ENCODE measurements at regions not wholly inside any gene's neighbourhood (a gene's known extent, or its start where the extent isn't known, plus 50 kb on each side); places are given as distances from the start of the nearest gene placed in this dataset.

DNA sequence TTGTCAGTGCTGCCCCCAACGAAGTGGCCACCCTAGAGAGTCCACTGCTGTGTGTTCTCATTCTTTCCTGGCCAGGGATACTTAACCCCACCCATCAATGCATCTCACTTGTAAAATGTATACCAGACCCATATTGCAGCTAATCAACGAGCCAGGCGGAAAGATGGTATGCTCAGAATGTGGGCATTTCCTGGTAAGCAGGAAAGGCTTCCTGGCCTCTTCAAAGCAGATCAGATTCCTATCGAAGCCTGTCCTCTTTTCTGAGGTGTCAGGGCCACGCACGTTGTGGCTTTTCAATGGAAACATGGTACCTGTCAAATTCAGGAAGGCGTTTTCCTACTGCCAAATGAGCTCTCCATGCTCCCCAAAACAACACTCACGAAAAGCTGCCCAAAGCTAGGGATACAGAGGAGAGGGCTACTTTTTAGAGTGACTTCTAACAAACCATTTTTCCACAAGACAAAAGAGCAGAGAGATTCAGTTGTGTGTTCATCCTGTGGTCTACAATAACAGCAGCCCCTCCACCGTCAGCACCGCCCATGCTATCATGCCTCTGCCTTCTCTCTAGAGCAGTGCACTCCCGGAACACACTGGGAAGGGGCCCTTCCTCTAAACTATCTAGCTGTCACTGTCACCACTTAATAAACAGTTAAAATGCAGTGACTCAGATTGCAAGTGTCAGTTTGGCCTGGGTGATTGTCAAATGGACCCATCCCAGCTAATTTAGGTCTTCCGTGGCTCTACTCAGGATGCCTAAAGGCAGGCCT, 535.1 kb downstream of the RNF144A start:
- FAIRE-seq (no peak), DNase-seq (ENCODE audit: insufficient read length, low spot score) (no peak)
- TF ChIP-seq SPI1 (IDR thresholded peaks at IDR 0.05; ENCODE audit: low read depth, low read length) (no peak), POLR2AphosphoS5 (IDR thresholded peaks at IDR 0.05; ENCODE audit: low read depth, low read length) (no peak), POLR2A (IDR thresholded peaks at IDR 0.05; ENCODE audit: low read depth, low read length) (no peak), PAX5 (IDR thresholded peaks at IDR 0.05; ENCODE audit: insufficient read depth, low read length, severe bottlenecking) (no peak), POU2F2 (IDR thresholded peaks at IDR 0.05; ENCODE audit: low read depth, low read length) (no peak), TAF1 (IDR thresholded peaks at IDR 0.05; ENCODE audit: low read depth, low read length) (no peak)

DNA sequence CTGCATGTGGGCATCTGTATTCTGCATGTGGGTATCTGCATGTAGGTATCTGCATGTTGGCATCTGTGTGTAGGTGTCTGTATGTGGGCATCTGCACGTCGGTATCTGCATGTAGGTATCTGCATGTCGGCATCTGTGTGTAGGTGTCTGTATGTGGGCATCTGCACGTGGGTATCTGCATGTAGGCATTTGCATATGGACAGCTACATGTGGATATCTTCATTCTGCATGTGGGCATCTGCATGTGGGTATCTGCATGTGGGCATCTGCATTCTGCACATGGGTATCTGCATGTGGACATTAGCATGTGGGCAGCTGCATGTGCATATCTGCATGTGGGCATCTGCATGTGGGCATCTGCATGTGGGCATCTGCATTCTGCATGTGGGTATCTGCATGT, 537.4 kb downstream of the RNF144A start:
- TF ChIP-seq POU2F2 (IDR thresholded peaks at IDR 0.05; ENCODE audit: low read depth, low read length): no peak
- TF ChIP-seq TAF1 (IDR thresholded peaks at IDR 0.05; ENCODE audit: low read depth, low read length): no peak
- no peak for TF ChIP-seq SPI1 (IDR thresholded peaks at IDR 0.05; ENCODE audit: low read depth, low read length)
- TF ChIP-seq PAX5 (IDR thresholded peaks at IDR 0.05; ENCODE audit: insufficient read depth, low read length, severe bottlenecking): no peak
- TF ChIP-seq POLR2A (IDR thresholded peaks at IDR 0.05; ENCODE audit: low read depth, low read length): no peak
- no peak for DNase-seq (ENCODE audit: insufficient read length, low spot score)
- no peak for FAIRE-seq

- no peak for FAIRE-seq
- TF ChIP-seq SPI1 (IDR thresholded peaks at IDR 0.05; ENCODE audit: low read depth, low read length) (no peak), POLR2A (IDR thresholded peaks at IDR 0.05; ENCODE audit: low read depth, low read length) (no peak), POLR2AphosphoS5 (IDR thresholded peaks at IDR 0.05; ENCODE audit: low read depth, low read length) (no peak), TAF1 (IDR thresholded peaks at IDR 0.05; ENCODE audit: low read depth, low read length) (no peak), PAX5 (IDR thresholded peaks at IDR 0.05; ENCODE audit: insufficient read depth, low read length, severe bottlenecking) (no peak), POU2F2 (IDR thresholded peaks at IDR 0.05; ENCODE audit: low read depth, low read length) (no peak)
- no peak for DNase-seq (ENCODE audit: insufficient read length, low spot score)
Measured at GRCh38 chr2:7456762-7457161, 539.5 kb downstream of the RNF144A start.

DNA sequence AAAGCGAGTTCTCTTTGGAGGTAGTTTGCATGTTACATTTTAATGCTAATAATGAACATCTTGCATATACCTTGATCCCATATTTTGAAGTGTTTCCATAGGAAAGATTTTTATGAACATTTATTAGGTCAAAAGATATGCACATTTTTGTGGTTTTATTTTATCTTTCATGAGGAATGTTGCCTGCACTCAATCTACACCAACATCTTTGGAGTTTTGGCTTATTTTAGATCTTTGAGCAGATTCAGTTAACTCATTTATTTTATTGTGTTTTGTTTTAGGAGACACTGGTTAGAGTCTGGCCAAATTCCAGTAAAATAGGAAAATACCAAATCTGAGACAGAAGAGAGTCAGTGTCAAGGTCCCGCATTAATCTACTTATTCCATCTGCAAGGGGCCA, 540.9 kb downstream of the RNF144A start:
- DNase-seq (ENCODE audit: insufficient read length, low spot score): no peak
- TF ChIP-seq SPI1 (IDR thresholded peaks at IDR 0.05; ENCODE audit: low read depth, low read length) (no peak), POLR2A (IDR thresholded peaks at IDR 0.05; ENCODE audit: low read depth, low read length) (no peak), POU2F2 (IDR thresholded peaks at IDR 0.05; ENCODE audit: low read depth, low read length) (no peak)
- no peak for FAIRE-seq

DNA sequence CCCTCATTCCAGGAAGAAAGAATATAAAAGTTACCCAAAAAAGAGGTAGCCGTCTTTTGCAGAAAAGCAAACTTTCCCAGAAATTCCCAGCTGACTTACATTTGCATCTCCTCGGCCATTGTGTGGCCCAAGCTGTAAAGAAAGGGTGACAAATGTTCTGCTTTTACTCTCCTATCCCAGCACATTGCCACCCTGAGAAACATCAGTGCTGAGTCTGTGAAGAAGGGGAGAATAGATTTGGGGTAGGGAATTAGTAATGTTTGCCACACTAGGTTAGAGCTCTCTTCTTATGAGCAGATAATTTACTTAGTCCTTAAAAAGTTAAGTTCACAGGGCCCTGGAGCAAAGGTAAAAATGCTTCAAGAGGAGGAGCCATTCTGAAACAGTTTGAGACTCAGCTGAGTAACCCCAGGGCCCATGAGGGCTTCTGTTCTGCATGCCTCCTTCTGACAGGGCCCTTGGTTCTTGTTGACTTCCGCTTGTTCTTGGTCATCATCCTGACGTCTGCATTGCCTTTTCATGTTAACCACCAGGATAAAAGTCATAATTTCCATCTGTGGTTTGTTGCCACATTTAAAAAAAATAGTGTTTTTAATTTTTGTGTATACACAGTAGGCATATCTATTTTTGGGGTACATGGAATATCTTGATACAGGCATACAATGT, 550.7 kb downstream of the RNF144A start:
- DNase-seq (ENCODE audit: insufficient read length, low spot score) (no peak), FAIRE-seq (no peak)
- no peak for TF ChIP-seq PAX5 (IDR thresholded peaks at IDR 0.05; ENCODE audit: insufficient read depth, low read length, severe bottlenecking)
- no peak for TF ChIP-seq SPI1 (IDR thresholded peaks at IDR 0.05; ENCODE audit: low read depth, low read length)
- TF ChIP-seq POU2F2 (IDR thresholded peaks at IDR 0.05; ENCODE audit: low read depth, low read length): no peak
- TF ChIP-seq POLR2AphosphoS5 (IDR thresholded peaks at IDR 0.05; ENCODE audit: low read depth, low read length): no peak
- TF ChIP-seq TAF1 (IDR thresholded peaks at IDR 0.05; ENCODE audit: low read depth, low read length): no peak
- no peak for TF ChIP-seq POLR2A (IDR thresholded peaks at IDR 0.05; ENCODE audit: low read depth, low read length)

DNA sequence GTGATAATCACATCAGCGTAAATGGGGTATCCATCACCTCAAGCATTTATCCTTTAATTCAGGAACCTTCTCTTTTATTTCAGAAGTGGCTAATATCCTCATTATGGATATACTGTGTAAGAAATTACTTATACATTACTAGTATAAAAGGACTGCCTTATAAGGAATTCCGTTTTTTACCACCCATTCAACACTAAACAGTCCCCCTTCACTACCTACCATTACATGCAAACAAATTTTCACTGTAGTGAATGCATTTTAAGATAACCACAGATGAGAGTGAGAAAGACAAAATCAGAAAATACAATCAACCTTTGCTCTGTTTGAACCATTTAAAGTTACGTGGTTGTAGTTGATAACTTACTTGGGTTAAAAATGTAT, 551.2 kb downstream of the RNF144A start:
- no peak for DNase-seq (ENCODE audit: insufficient read length, low spot score)
- no peak for FAIRE-seq
- TF ChIP-seq SPI1 (IDR thresholded peaks at IDR 0.05; ENCODE audit: low read depth, low read length) (no peak), POU2F2 (IDR thresholded peaks at IDR 0.05; ENCODE audit: low read depth, low read length) (no peak)

- DNase-seq (ENCODE audit: insufficient read length, low spot score) (no peak), FAIRE-seq (no peak)
- TF ChIP-seq PAX5 (IDR thresholded peaks at IDR 0.05; ENCODE audit: insufficient read depth, low read length, severe bottlenecking) (no peak), POLR2A (IDR thresholded peaks at IDR 0.05; ENCODE audit: low read depth, low read length) (no peak), POU2F2 (IDR thresholded peaks at IDR 0.05; ENCODE audit: low read depth, low read length) (no peak), TAF1 (IDR thresholded peaks at IDR 0.05; ENCODE audit: low read depth, low read length) (no peak), SPI1 (IDR thresholded peaks at IDR 0.05; ENCODE audit: low read depth, low read length) (no peak), POLR2AphosphoS5 (IDR thresholded peaks at IDR 0.05; ENCODE audit: low read depth, low read length) (no peak)
Measured at GRCh38 chr2:7468955-7469354, 551.7 kb downstream of the RNF144A start.

- TF ChIP-seq POLR2AphosphoS5 (IDR thresholded peaks at IDR 0.05; ENCODE audit: low read depth, low read length): no peak
- DNase-seq (ENCODE audit: insufficient read length, low spot score) (no peak), FAIRE-seq (no peak)
Measured at GRCh38 chr2:7471185-7471584, 554.0 kb downstream of the RNF144A start.

- DNase-seq (ENCODE audit: insufficient read length, low spot score): no peak
- no peak for TF ChIP-seq PAX5 (IDR thresholded peaks at IDR 0.05; ENCODE audit: insufficient read depth, low read length, severe bottlenecking)
- no peak for TF ChIP-seq POU2F2 (IDR thresholded peaks at IDR 0.05; ENCODE audit: low read depth, low read length)
- TF ChIP-seq TAF1 (IDR thresholded peaks at IDR 0.05; ENCODE audit: low read depth, low read length): no peak
- no peak for TF ChIP-seq POLR2AphosphoS5 (IDR thresholded peaks at IDR 0.05; ENCODE audit: low read depth, low read length)
- TF ChIP-seq POLR2A (IDR thresholded peaks at IDR 0.05; ENCODE audit: low read depth, low read length): no peak
- TF ChIP-seq SPI1 (IDR thresholded peaks at IDR 0.05; ENCODE audit: low read depth, low read length): no peak
- no peak for FAIRE-seq
Measured at GRCh38 chr2:7472465-7472864, 555.3 kb downstream of the RNF144A start.

DNA sequence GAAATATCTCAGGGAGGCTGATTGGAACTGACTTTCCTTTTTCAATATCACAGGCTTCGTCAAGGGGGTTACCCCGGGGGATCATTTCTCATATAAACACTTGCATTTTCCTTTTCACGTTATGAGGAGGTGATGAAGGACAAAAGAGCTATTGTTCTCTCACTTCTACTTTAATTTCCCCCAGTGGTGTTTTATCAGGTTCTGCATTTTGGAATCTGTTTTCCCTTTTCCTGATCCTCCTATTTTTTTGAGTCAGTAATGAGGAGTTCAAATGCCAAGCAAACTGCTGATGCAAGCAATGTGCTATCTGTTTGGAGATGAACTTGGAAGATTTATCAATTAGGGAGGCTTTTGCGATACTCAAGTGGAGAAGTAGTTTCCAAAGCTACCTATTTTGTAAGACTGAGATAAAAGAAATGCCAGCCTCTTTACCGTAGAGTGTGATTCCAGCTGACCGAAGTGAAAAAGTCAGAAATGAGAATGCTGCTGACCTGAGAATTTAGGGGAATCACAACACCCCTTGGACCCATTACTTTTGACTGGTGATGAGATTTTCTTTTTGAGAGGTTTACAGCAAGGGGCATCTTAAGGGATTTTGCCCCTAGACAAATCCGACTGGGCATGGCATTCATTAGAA, 556.0 kb downstream of the RNF144A start:
- FAIRE-seq: no peak
- TF ChIP-seq POU2F2 (IDR thresholded peaks at IDR 0.05; ENCODE audit: low read depth, low read length) (no peak), POLR2AphosphoS5 (IDR thresholded peaks at IDR 0.05; ENCODE audit: low read depth, low read length) (no peak), PAX5 (IDR thresholded peaks at IDR 0.05; ENCODE audit: insufficient read depth, low read length, severe bottlenecking) (no peak), TAF1 (IDR thresholded peaks at IDR 0.05; ENCODE audit: low read depth, low read length) (no peak), POLR2A (IDR thresholded peaks at IDR 0.05; ENCODE audit: low read depth, low read length) (no peak), SPI1 (IDR thresholded peaks at IDR 0.05; ENCODE audit: low read depth, low read length) (no peak)
- no peak for DNase-seq (ENCODE audit: insufficient read length, low spot score)

Data from GM12891 (cell line).